Ovary (tissue), 3 donors: ENCODE measurements at regions not wholly inside any gene's neighbourhood (a gene's known extent, or its start where the extent isn't known, plus 50 kb on each side); places are given as distances from the start of the nearest gene placed in this dataset.

Experiments
- CTCF ChIP-seq, 3 donors: fragments of 450-650 bp in 2 of 3; fragments of 200-600 bp in 1 of 3; IDR thresholded peaks; one replicate each; pipeline versions ENCODE4 v1.5.1 to v1.8.0; 2016 to 2022; ENCODE audit warnings: antibody characterized with exemption in 3 of 3, mild to moderate bottlenecking in 1 of 3
- POLR2A ChIP-seq: fragments of 450-650 bp; IDR thresholded peaks from one replicate; pipeline ENCODE4 v1.6.1; 2017; ENCODE audit warnings: antibody characterized with exemption, mild to moderate bottlenecking, moderate library complexity
- donor health status: DM: no; HTN: no; CAD: no.

- TF ChIP-seq CTCF (IDR thresholded peaks at IDR 0.05): no peak
- no peak for TF ChIP-seq POLR2A
Observed at GRCh38 chr5:159751459-159751858, 164.8 kb upstream of the ADRA1B start.
